CD1c-positive myeloid dendritic cell (primary cell): ENCODE measurements at regions not wholly inside any gene's neighbourhood (a gene's known extent, or its start where the extent isn't known, plus 50 kb on each side); places are given as distances from the start of the nearest gene placed in this dataset.
"Not testable (repeated sequence)": the region's sequence is repeated elsewhere in the genome, so short reads cannot be mapped to it uniquely, and the experiment has no call there.

Experiments
- DNase-seq: peaks from one replicate; pipeline ENCODE4 v3.0.0-alpha.2; 2016; ENCODE audit errors: extremely low spot score

- DNase-seq = no peak
Observed at GRCh38 chr18:34528177-34528576, 181.9 kb upstream of the DTNA start.

GRCh38 chr18:34529358-34530335 lies 180.5 kb upstream of the DTNA start:
- DNase-seq = no peak

GRCh38 chr18:34531110-34531509 lies 179.0 kb upstream of the DTNA start:
- DNase-seq = no peak

- DNase-seq = not testable (repeated sequence)
Observed at GRCh38 chr18:34534642-34535041, 175.5 kb upstream of the DTNA start.

GRCh38 chr18:34540897-34541296 lies 169.2 kb upstream of the DTNA start:
- no peak for DNase-seq

GRCh38 chr18:34542625-34543024 lies 167.5 kb upstream of the DTNA start:
- no peak for DNase-seq

- no peak for DNase-seq
Observed at GRCh38 chr18:34543356-34543755, 166.7 kb upstream of the DTNA start.

- DNase-seq = no peak
Observed at GRCh38 chr18:34543945-34544344, 166.2 kb upstream of the DTNA start.

GRCh38 chr18:34544930-34545329 lies 165.2 kb upstream of the DTNA start:
- no peak for DNase-seq

GRCh38 chr18:34548120-34548972 lies 161.8 kb upstream of the DTNA start:
- no peak for DNase-seq

GRCh38 chr18:34548973-34549294 lies 161.2 kb upstream of the DTNA start:
- no peak for DNase-seq

- no peak for DNase-seq
Observed at GRCh38 chr18:34549367-34549766, 160.7 kb upstream of the DTNA start.

GRCh38 chr18:34550156-34550555 lies 159.9 kb upstream of the DTNA start:
- DNase-seq = no peak

- DNase-seq = no peak
Observed at GRCh38 chr18:34550902-34551301, 159.2 kb upstream of the DTNA start.

GRCh38 chr18:34551824-34552223 lies 158.3 kb upstream of the DTNA start:
- no peak for DNase-seq

- no peak for DNase-seq
Observed at GRCh38 chr18:34562252-34562870, 147.7 kb upstream of the DTNA start.

- no peak for DNase-seq
Observed at GRCh38 chr18:34567857-34568256, 142.2 kb upstream of the DTNA start.

- DNase-seq = no peak
Observed at GRCh38 chr18:34576622-34577021, 133.5 kb upstream of the DTNA start.

GRCh38 chr18:34583895-34584294 lies 126.2 kb upstream of the DTNA start:
- no peak for DNase-seq

GRCh38 chr18:34590503-34590902 lies 119.6 kb upstream of the DTNA start:
- no peak for DNase-seq

GRCh38 chr18:34591920-34592444 lies 118.1 kb upstream of the DTNA start:
- DNase-seq = no peak

- no peak for DNase-seq
Observed at GRCh38 chr18:34592481-34592880, 117.6 kb upstream of the DTNA start.
